Panc1 (cell line): ENCODE measurements at regions not wholly inside any gene's neighbourhood (a gene's known extent, or its start where the extent isn't known, plus 50 kb on each side); places are given as distances from the start of the nearest gene placed in this dataset.

Source experiments
- ATAC-seq: fragments of 200-7000 bp; cut with Tn5 transposase; 2 replicates; pipeline ENCODE4 v1.9.1; 2020; ENCODE audit warnings: mild to moderate bottlenecking, moderate library complexity
- BruUV-seq: library from RNA; stranded (reverse); fragments of 400-500 nt; replicated peaks from 2 replicates; lab custom pipeline; 2021; lab: Mats Ljungman, UMichigan
- CTCF ChIA-PET: fragments of 300-600 bp; sonication (Branson Sonifier 250); formaldehyde crosslinking; loops from one replicate; lab custom pipeline; 2022; ENCODE audit warnings: antibody characterized with exemption; lab: Charles Lee
- POLR2A ChIA-PET: fragments of 300-600 bp; sonication (Branson Sonifier 250); formaldehyde crosslinking; loops from one replicate; lab custom pipeline; 2022; ENCODE audit warnings: antibody characterized with exemption; lab: Charles Lee
- DNase-seq: peaks from one replicate; pipeline ENCODE4 v3.0.0-alpha.2; 2010; ENCODE audit warnings: low read depth, low spot score
- H3K27ac ChIP-seq: 2 replicates; pipeline ENCODE4 v1.5.1; 2011; ENCODE audit warnings: mild to moderate bottlenecking, low read length, inconsistent platforms
- H3K27me3 ChIP-seq: fragments of 200-500 bp; sonication (Bioruptor generic); 2 replicates; pipeline ENCODE4 v1.6.0; 2014; ENCODE audit warnings: low read length, inconsistent platforms; ENCODE audit not compliant: control insufficient read depth, insufficient read depth
- H3K36me3 ChIP-seq: fragments of 200-500 bp; sonication (Bioruptor generic); 2 replicates; pipeline ENCODE4 v1.5.1; 2014; ENCODE audit warnings: inconsistent platforms, mild to moderate bottlenecking, low read length, moderate library complexity; ENCODE audit not compliant: control insufficient read depth, insufficient read depth
- H3K4me1 ChIP-seq: 2 replicates; pipeline ENCODE4 v1.5.1; 2011; ENCODE audit warnings: inconsistent platforms, mild to moderate bottlenecking, low read length, moderate library complexity; ENCODE audit not compliant: control insufficient read depth, insufficient read depth
- H3K4me3 ChIP-seq, 2 experiments: 2 replicates each; pipeline ENCODE4 v1.5.1; 2011 to 2012; ENCODE audit warnings: low read depth in 2 of 2, low read length in 2 of 2, mild to moderate bottlenecking in 2 of 2, inconsistent platforms in 1 of 2, moderate library complexity in 1 of 2
- H3K9me3 ChIP-seq: fragments of 200-500 bp; sonication (Bioruptor generic); 2 replicates; pipeline ENCODE4 v1.5.1; 2014; ENCODE audit warnings: low read depth, mild to moderate bottlenecking, inconsistent platforms, low read length, moderate library complexity; ENCODE audit not compliant: control insufficient read depth, insufficient read depth
- CTCF ChIP-seq: fragments of 450-650 bp; IDR thresholded peaks from 2 replicates; pipeline ENCODE4 v1.5.1; 2017; ENCODE audit warnings: mild to moderate bottlenecking
- POLR2AphosphoS5 ChIP-seq: IDR thresholded peaks from 2 replicates; pipeline ENCODE4 v1.6.1; 2012; ENCODE audit warnings: mild to moderate bottlenecking, low read depth, low read length, moderate library complexity
- REST ChIP-seq, 2 experiments: IDR thresholded peaks; 2 replicates each; pipeline ENCODE4 v1.6.1; 2011 to 2012; ENCODE audit warnings: low read depth in 2 of 2, control low read depth in 1 of 2, low read length in 1 of 2, mild to moderate bottlenecking in 1 of 2, moderate library complexity in 1 of 2; ENCODE audit not compliant: insufficient read depth in 1 of 2
- SIN3A ChIP-seq: IDR thresholded peaks from 2 replicates; pipeline ENCODE4 v1.6.1; 2012; ENCODE audit warnings: low read depth, mild to moderate bottlenecking, low read length, moderate library complexity, borderline replicate concordance; ENCODE audit not compliant: insufficient read depth
- TCF7L2 ChIP-seq: IDR thresholded peaks from 2 replicates; pipeline ENCODE4 v1.6.1; 2011; ENCODE audit warnings: mild to moderate bottlenecking, low read depth, low read length, inconsistent platforms
- in situ Hi-C: cut with HindIII; loops from 2 replicates; pipeline ENCODE4 v1.10.0; 2016; ENCODE audit warnings: low sequenced_read_pairs, low pct_unique_long_range_greater_than_20kb
- intact Hi-C: fragments of 100-400 bp; cut with micrococcal nuclease; formaldehyde crosslinking; loops from one replicate; pipeline ENCODE4 v1.10.0; 2022; ENCODE audit not compliant: unreplicated experiment

- no peak for ATAC-seq
- CTCF ChIA-PET: no interaction called here
Measured at GRCh38 chr3:159513867-159514380, 474.7 kb upstream of the IL12A start.

GRCh38 chr3:159517105-159517504 lies 471.5 kb upstream of the IL12A start:
- ChIA-PET POLR2A (no interaction called here), CTCF (no interaction called here)
- no TSS peak for BruUV-seq
- Histone ChIP-seq H3K27me3 (0 out of 2 replicates have a peak, but pooled peaks cover 2% of the 10 kb centered on the region), H3K9me3 (no peaks in the 10 kb centered on the region), H3K36me3 (no peaks in the 10 kb centered on the region), H3K27ac (no peak overlapping the region), H3K4me1 (no peaks in the 10 kb centered on the region), H3K4me3 (no peak overlapping the region)
- no peak for ATAC-seq
- TF ChIP-seq POLR2AphosphoS5: no peak
- TF ChIP-seq SIN3A: no peak
- TF ChIP-seq REST (IDR thresholded peaks at IDR 0.05; ENCODE audit: insufficient read depth in 1 of 2, low read depth in 2 of 2, low read length in 1 of 2): no peak
- no peak for TF ChIP-seq CTCF
- no peak for TF ChIP-seq TCF7L2
- no peak for DNase-seq
- in situ Hi-C loops (no loop called here), intact Hi-C loops (no loop called here)

More at GRCh38 chr3:159513867-159514380, 474.7 kb upstream of the IL12A start:
- POLR2A ChIA-PET: no interaction called here
- no peaks in the 10 kb centered on the region for H3K9me3 ChIP-seq
- 0 out of 2 replicates have a peak, but pooled peaks cover 2% of the 10 kb centered on the region for H3K27me3 ChIP-seq
- in situ Hi-C loops: no loop called here
- H3K27ac ChIP-seq: no peak overlapping the region
- no peaks in the 10 kb centered on the region for H3K4me1 ChIP-seq
- DNase-seq: no peak
- TF ChIP-seq SIN3A (no peak), TCF7L2 (no peak), CTCF (no peak), POLR2AphosphoS5 (no peak), REST (IDR thresholded peaks at IDR 0.05; ENCODE audit: insufficient read depth in 1 of 2, low read depth in 2 of 2, low read length in 1 of 2) (no peak)
- no peaks in the 10 kb centered on the region for H3K36me3 ChIP-seq
- BruUV-seq: no TSS peak
- intact Hi-C loops: no loop called here
- no peak overlapping the region for H3K4me3 ChIP-seq
